ENCODE measurements at regions not wholly inside any gene's neighbourhood (a gene's known extent, or its start where the extent isn't known, plus 50 kb on each side); places are given as distances from the start of the nearest gene placed in this dataset.

GRCh38 chr12:61538951-61539350, 721.3 kb upstream of the USP15 start:
- Histone ChIP-seq H4K20me1 (ENCODE audit: insufficient read depth) (no peaks in the 10 kb centered on the region), H3K27me3 (ENCODE audit: insufficient read depth, low read depth) (no peaks in the 10 kb centered on the region), H3K4me1 (replicated peaks; ENCODE audit: insufficient read depth) (no peaks in the 10 kb centered on the region), H3K36me3 (ENCODE audit: low read depth) (no peaks in the 10 kb centered on the region), H3K79me2 (ENCODE audit: low read depth) (no peaks in the 10 kb centered on the region), H3K9me2 (ENCODE audit: insufficient read depth) (no peaks in the 10 kb centered on the region), H3K27ac (no peak overlapping the region), H3F3A (ENCODE audit: insufficient read depth, low read depth) (no peaks in the 10 kb centered on the region), H3K4me2 (no peak overlapping the region), H3K4me3 (no peak overlapping the region), H2AFZ (no peak overlapping the region), H3K9me3 (ENCODE audit: insufficient read depth, low read depth) (no peaks in the 10 kb centered on the region)
- ChIA-PET POLR2A (ENCODE audit: unreplicated experiment) (no interaction called here), CTCF (no interaction called here)
- BruUV-seq (replicated peaks) = no TSS peak
- no peak for DNase-seq
- intact Hi-C loops (cut with micrococcal nuclease; ENCODE audit: unreplicated experiment) = no loop called here
- TF ChIP-seq, protein P1, sequence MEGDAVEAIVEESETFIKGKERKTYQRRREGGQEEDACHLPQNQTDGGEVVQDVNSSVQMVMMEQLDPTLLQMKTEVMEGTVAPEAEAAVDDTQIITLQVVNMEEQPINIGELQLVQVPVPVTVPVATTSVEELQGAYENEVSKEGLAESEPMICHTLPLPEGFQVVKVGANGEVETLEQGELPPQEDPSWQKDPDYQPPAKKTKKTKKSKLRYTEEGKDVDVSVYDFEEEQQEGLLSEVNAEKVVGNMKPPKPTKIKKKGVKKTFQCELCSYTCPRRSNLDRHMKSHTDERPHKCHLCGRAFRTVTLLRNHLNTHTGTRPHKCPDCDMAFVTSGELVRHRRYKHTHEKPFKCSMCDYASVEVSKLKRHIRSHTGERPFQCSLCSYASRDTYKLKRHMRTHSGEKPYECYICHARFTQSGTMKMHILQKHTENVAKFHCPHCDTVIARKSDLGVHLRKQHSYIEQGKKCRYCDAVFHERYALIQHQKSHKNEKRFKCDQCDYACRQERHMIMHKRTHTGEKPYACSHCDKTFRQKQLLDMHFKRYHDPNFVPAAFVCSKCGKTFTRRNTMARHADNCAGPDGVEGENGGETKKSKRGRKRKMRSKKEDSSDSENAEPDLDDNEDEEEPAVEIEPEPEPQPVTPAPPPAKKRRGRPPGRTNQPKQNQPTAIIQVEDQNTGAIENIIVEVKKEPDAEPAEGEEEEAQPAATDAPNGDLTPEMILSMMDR (conservative IDR thresholded peaks at IDR 0.05) = 0 out of 2 replicates have a peak, but pooled peaks have one; percentile 31
- TF ChIP-seq EZH2 (IDR thresholded peaks at IDR 0.05; ENCODE audit: low read depth) = no peak

DNA sequence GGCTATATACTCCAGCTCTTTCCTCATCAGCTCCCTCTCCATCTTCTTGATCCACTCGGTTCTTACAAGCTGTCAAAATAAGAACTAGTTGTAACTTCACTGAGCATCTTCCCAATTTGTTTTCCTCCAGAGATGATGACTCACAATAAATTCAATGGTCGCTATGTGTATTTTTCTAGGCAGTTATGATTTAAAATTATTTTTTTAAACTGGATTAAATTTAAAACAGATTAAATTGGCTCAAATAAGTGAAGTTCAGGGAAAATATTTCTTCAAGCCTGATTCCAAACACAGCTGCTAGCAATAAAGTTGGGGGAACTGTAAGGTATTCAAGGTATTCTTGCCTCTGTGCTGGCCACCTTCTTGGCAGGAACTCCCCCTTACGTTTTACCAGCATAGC, 717.7 kb upstream of the USP15 start:
- Histone ChIP-seq H3K79me2 (ENCODE audit: low read depth) (no peaks in the 10 kb centered on the region), H3K4me1 (replicated peaks; ENCODE audit: insufficient read depth) (no peaks in the 10 kb centered on the region), H3K27me3 (ENCODE audit: insufficient read depth, low read depth) (no peaks in the 10 kb centered on the region), H3K9me3 (ENCODE audit: insufficient read depth, low read depth) (no peaks in the 10 kb centered on the region), H2AFZ (no peak overlapping the region), H3K9me2 (ENCODE audit: insufficient read depth) (no peaks in the 10 kb centered on the region), H4K20me1 (ENCODE audit: insufficient read depth) (no peaks in the 10 kb centered on the region), H3K27ac (no peak overlapping the region), H3K4me2 (no peak overlapping the region), H3F3A (ENCODE audit: insufficient read depth, low read depth) (no peaks in the 10 kb centered on the region), H3K36me3 (ENCODE audit: low read depth) (no peaks in the 10 kb centered on the region), H3K4me3 (no peak overlapping the region)
- BruUV-seq (replicated peaks) = no TSS peak
- DNase-seq = no peak
- TF ChIP-seq, protein P1 (conservative IDR thresholded peaks at IDR 0.05) = no peak
- no peak for TF ChIP-seq EZH2 (IDR thresholded peaks at IDR 0.05; ENCODE audit: low read depth)
- ChIA-PET CTCF (no interaction called here), POLR2A (ENCODE audit: unreplicated experiment) (no interaction called here)
- intact Hi-C loops (cut with micrococcal nuclease; ENCODE audit: unreplicated experiment) = no loop called here

- ChIA-PET CTCF (no interaction called here), POLR2A (ENCODE audit: unreplicated experiment) (interaction anchor here (0.6 kb wide), 1 partner anchor 57 kb away, joined by 3 read pairs; no protein-coding TSS in a partner anchor)
- H3K27ac ChIP-seq = no peak overlapping the region
- no peak overlapping the region for H2AFZ ChIP-seq
- BruUV-seq (replicated peaks) = no TSS peak
- DNase-seq = peak in 1 of 2 experiments; percentile 1
- no peaks in the 10 kb centered on the region for H3K79me2 ChIP-seq (ENCODE audit: low read depth)
- no peaks in the 10 kb centered on the region for H3K36me3 ChIP-seq (ENCODE audit: low read depth)
- no peaks in the 10 kb centered on the region for H3K27me3 ChIP-seq (ENCODE audit: insufficient read depth, low read depth)
- no peaks in the 10 kb centered on the region for H3K9me3 ChIP-seq (ENCODE audit: insufficient read depth, low read depth)
- no peaks in the 10 kb centered on the region for H3K4me1 ChIP-seq (replicated peaks; ENCODE audit: insufficient read depth)
- no peaks in the 10 kb centered on the region for H3F3A ChIP-seq (ENCODE audit: insufficient read depth, low read depth)
- intact Hi-C loops (cut with micrococcal nuclease; ENCODE audit: unreplicated experiment) = no loop called here
- H3K4me2 ChIP-seq = no peak overlapping the region
- no peaks in the 10 kb centered on the region for H3K9me2 ChIP-seq (ENCODE audit: insufficient read depth)
- no peaks in the 10 kb centered on the region for H4K20me1 ChIP-seq (ENCODE audit: insufficient read depth)
- no peak for TF ChIP-seq EZH2 (IDR thresholded peaks at IDR 0.05; ENCODE audit: low read depth)
- TF ChIP-seq, protein P1 (conservative IDR thresholded peaks at IDR 0.05) = no peak; the same call in 1 of the 2 replicates
- no peak overlapping the region for H3K4me3 ChIP-seq
These were observed 713.9 kb upstream of the USP15 start for GRCh38 chr12:61546296-61546695.
